Rectal smooth muscle tissue (tissue), 1 donor: ENCODE measurements at regions not wholly inside any gene's neighbourhood (a gene's known extent, or its start where the extent isn't known, plus 50 kb on each side); places are given as distances from the start of the nearest gene placed in this dataset.

Experiments
- H3K27ac ChIP-seq: one replicate; pipeline ENCODE4 v1.7.0; 2013; ENCODE audit warnings: low read depth, low read length, inconsistent platforms
- H3K27me3 ChIP-seq: one replicate; pipeline ENCODE4 v1.7.0; 2013; ENCODE audit warnings: low read length; ENCODE audit not compliant: control insufficient read depth, insufficient read depth
- H3K36me3 ChIP-seq: one replicate; pipeline ENCODE4 v1.7.0; 2013; ENCODE audit warnings: low read length; ENCODE audit not compliant: control insufficient read depth, insufficient read depth
- H3K4me1 ChIP-seq: one replicate; pipeline ENCODE4 v1.7.0; 2013; ENCODE audit warnings: low read length; ENCODE audit not compliant: control insufficient read depth, insufficient read depth
- H3K4me3 ChIP-seq: one replicate; pipeline ENCODE4 v1.7.0; 2013; ENCODE audit warnings: low read length
- H3K9ac ChIP-seq: one replicate; pipeline ENCODE4 v1.7.0; 2013; ENCODE audit warnings: low read length

DNA sequence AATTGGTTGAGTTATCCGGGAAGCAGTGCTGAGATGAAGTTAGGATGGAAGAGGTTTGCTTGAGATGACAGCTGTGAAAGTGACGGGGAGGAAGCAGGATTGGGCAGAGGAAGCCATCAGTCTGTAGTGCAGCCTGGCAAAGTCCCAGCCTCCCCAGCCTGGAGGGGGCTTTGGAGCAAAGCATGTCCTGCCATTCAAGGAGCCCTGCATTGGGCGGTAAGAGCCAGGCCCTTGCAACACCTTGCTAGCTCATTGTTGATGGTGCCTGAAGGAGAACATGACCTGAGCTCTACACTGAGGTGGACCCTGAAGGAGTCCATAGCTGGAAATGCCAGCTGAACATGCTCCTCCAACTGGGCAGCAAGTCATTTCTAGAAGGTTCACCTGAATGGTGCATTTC is 228.9 kb downstream of the ACKR3 start:
- Histone ChIP-seq H3K27me3 (no peaks in the 10 kb centered on the region), H3K36me3 (no peaks in the 10 kb centered on the region), H3K4me1 (no peaks in the 10 kb centered on the region), H3K9ac (no peak overlapping the region), H3K4me3 (no peak overlapping the region), H3K27ac (no peak overlapping the region)

- Histone ChIP-seq H3K27me3 (no peaks in the 10 kb centered on the region), H3K9ac (no peak overlapping the region), H3K4me1 (no peaks in the 10 kb centered on the region), H3K27ac (no peak overlapping the region), H3K4me3 (no peak overlapping the region), H3K36me3 (no peaks in the 10 kb centered on the region)
These were observed 229.9 kb downstream of the ACKR3 start for GRCh38 chr2:236799391-236800026.

- Histone ChIP-seq H3K27me3 (no peaks in the 10 kb centered on the region), H3K4me3 (no peak overlapping the region), H3K27ac (no peak overlapping the region), H3K36me3 (no peaks in the 10 kb centered on the region), H3K4me1 (no peaks in the 10 kb centered on the region), H3K9ac (no peak overlapping the region)
These were observed 233.2 kb downstream of the ACKR3 start for GRCh38 chr2:236802862-236803261.

DNA sequence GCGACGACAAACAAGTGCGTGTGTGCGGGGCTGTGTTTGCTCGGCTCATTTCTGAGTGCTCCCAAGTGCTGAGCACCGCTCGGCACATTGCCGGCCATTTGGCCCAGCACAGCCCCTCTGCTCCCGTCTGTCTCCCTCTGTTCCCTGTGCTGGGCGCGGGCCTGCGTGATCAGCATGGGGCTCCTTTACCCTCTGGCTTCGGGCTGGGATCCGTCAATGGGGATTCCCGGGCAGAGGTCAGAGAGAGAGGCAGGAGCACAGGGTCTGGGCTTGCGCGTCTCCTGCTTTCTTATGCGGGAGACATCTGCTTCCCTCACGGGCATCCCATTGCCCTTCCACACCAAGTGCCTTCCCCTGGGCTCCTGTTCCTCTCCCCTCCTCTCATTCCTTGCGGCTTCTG is 234.0 kb downstream of the ACKR3 start:
- Histone ChIP-seq H3K36me3 (no peaks in the 10 kb centered on the region), H3K4me3 (no peak overlapping the region), H3K27me3 (no peaks in the 10 kb centered on the region), H3K4me1 (no peaks in the 10 kb centered on the region), H3K9ac (no peak overlapping the region), H3K27ac (no peak overlapping the region)

DNA sequence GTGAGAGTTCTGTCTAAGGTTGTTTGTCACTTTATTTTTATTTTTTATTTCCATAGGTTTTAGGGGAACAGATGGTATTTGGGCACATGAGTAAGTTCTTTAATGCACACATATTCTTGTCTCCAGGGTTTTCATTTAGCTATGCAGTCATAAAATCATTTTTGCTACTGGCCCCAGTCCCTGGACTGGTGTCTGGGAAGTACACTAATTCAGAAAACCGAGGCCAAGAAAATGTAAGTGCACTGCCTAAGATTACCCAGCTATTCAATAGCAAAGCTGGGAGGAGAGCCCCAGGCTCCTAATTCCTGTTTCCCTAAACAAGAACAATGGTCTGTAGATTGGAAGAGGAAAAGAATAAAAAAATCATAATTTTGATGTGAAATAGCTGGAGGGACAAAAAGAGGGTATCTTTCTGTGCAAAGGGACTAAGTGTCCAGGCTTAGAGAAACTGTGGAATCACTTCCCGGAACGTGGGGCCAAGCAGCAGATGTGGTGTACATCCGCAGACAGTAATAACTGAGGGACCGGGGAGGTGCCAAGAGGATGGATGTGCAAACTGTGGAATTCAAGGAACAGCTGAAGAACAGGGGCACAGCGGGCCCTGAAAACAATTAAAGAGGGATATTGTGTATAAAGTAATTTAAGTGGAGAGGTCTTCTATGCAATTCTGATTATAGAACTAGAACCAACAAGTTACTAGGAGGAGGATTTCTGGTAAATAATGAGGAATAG is 236.3 kb downstream of the ACKR3 start:
- H3K4me1 ChIP-seq, result no peaks in the 10 kb centered on the region
- H3K27me3 ChIP-seq, result no peaks in the 10 kb centered on the region
- H3K4me3 ChIP-seq, result no peak overlapping the region
- no peak overlapping the region for H3K9ac ChIP-seq
- H3K36me3 ChIP-seq, result no peaks in the 10 kb centered on the region
- no peak overlapping the region for H3K27ac ChIP-seq

DNA sequence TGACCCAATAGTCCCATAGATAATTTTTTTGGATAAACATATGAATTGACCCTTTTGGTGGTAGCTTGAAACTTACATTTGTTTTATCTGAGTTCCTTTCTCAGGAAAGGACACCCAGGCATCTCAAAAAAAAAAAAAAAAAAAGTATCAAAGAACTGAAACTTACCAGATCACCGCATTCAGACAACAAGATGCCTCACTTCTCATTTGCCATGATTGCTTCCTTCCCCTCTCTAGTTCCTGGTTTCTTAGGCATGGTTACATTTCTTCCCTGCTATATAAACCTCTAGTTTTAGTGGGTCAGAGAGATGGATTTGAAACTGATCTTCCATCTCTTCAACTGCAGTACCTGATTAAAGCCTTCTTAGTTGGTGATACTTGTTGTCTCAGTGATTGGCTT is 240.1 kb downstream of the ACKR3 start:
- H3K4me1 ChIP-seq, result no peaks in the 10 kb centered on the region
- H3K36me3 ChIP-seq, result no peaks in the 10 kb centered on the region
- H3K27ac ChIP-seq, result no peak overlapping the region
- H3K27me3 ChIP-seq, result no peaks in the 10 kb centered on the region
- no peak overlapping the region for H3K4me3 ChIP-seq
- H3K9ac ChIP-seq, result no peak overlapping the region

DNA sequence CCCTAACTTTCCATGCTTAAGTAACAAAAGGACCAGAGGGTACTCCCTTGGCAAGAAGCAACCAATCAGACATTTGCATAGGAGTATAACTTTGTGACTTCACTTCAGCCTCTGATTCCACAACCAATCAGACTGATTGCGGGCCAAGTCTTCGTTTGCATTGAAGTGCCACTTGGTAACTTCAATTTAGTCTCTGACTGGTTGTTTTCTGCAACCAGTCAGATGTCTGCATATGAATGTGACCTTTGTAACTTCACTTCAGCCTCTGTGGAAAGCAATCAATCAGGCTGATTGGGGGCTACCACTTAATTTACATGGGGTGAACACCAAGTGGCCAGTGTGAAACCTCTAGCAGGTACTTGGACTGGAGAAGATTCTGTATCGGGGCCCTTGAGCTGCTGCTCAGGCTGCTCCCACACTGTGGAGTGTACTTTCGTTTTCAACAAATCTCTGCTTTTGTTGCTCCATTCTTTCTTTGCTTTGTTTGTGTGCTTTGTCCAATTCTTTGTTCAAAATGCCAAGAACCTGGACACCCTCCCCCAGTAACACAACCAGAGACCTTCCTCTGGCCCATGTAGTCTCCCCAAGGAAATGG is 241.5 kb downstream of the ACKR3 start:
- no peaks in the 10 kb centered on the region for H3K4me1 ChIP-seq
- no peak overlapping the region for H3K27ac ChIP-seq
- no peaks in the 10 kb centered on the region for H3K36me3 ChIP-seq
- no peaks in the 10 kb centered on the region for H3K27me3 ChIP-seq
- no peak overlapping the region for H3K9ac ChIP-seq
- H3K4me3 ChIP-seq, result no peak overlapping the region

- H3K27me3 ChIP-seq, result no peaks in the 10 kb centered on the region
- H3K4me3 ChIP-seq, result no peak overlapping the region
- H3K27ac ChIP-seq, result no peak overlapping the region
- no peaks in the 10 kb centered on the region for H3K36me3 ChIP-seq
- H3K4me1 ChIP-seq, result no peaks in the 10 kb centered on the region
- no peak overlapping the region for H3K9ac ChIP-seq
These were observed 244.1 kb downstream of the ACKR3 start for GRCh38 chr2:236813766-236814165.

- Histone ChIP-seq H3K4me1 (no peaks in the 10 kb centered on the region), H3K4me3 (no peak overlapping the region), H3K27me3 (no peaks in the 10 kb centered on the region), H3K9ac (no peak overlapping the region), H3K36me3 (no peaks in the 10 kb centered on the region), H3K27ac (no peak overlapping the region)
These were observed 245.0 kb downstream of the ACKR3 start for GRCh38 chr2:236814593-236814992.

- H3K9ac ChIP-seq, result no peak overlapping the region
- no peaks in the 10 kb centered on the region for H3K4me1 ChIP-seq
- H3K36me3 ChIP-seq, result no peaks in the 10 kb centered on the region
- no peak overlapping the region for H3K4me3 ChIP-seq
- H3K27me3 ChIP-seq, result no peaks in the 10 kb centered on the region
- H3K27ac ChIP-seq, result no peak overlapping the region
These were observed 246.1 kb downstream of the ACKR3 start for GRCh38 chr2:236815746-236816145.

- Histone ChIP-seq H3K9ac (no peak overlapping the region), H3K4me3 (no peak overlapping the region), H3K4me1 (no peaks in the 10 kb centered on the region), H3K27me3 (no peaks in the 10 kb centered on the region), H3K27ac (no peak overlapping the region), H3K36me3 (no peaks in the 10 kb centered on the region)
These were observed 246.9 kb downstream of the ACKR3 start for GRCh38 chr2:236816197-236817170.
